Chondrocyte (in vitro differentiated cells): ENCODE measurements at regions not wholly inside any gene's neighbourhood (a gene's known extent, or its start where the extent isn't known, plus 50 kb on each side); places are given as distances from the start of the nearest gene placed in this dataset.

ENCODE experiments used
- DNase-seq: peaks from one replicate; pipeline ENCODE4 v3.0.0; 2021; ENCODE audit warnings: mixed read lengths, low spot score
- H3K27ac Mint-ChIP-seq: one replicate; pipeline ENCODE4 v1.8.0; 2021; ENCODE audit warnings: mild to moderate bottlenecking, moderate library complexity, mixed read lengths; ENCODE audit not compliant: unreplicated experiment
- H3K27me3 Mint-ChIP-seq: 2 replicates; pipeline ENCODE4 v1.8.0; 2021; ENCODE audit warnings: low read depth, mixed read lengths
- H3K36me3 Mint-ChIP-seq: 2 replicates; pipeline ENCODE4 v1.8.0; 2021; ENCODE audit warnings: low read depth, mixed read lengths
- H3K4me1 Mint-ChIP-seq: 2 replicates; pipeline ENCODE4 v1.8.0; 2021; ENCODE audit warnings: low read depth, mild to moderate bottlenecking, mixed read lengths
- H3K4me3 Mint-ChIP-seq: one replicate; pipeline ENCODE4 v1.8.0; 2021; ENCODE audit warnings: mild to moderate bottlenecking, moderate library complexity, mixed read lengths; ENCODE audit not compliant: unreplicated experiment
- H3K9me3 Mint-ChIP-seq: 2 replicates; pipeline ENCODE4 v1.8.0; 2021; ENCODE audit warnings: low read depth, mixed read lengths
- TF ChIP-seq, protein P1 (sequence below): fragments of 200-600 bp; sonication (generic); IDR thresholded peaks from 2 replicates; pipeline ENCODE4 v1.5.0; 2021; ENCODE audit warnings: antibody characterized with exemption, mild to moderate bottlenecking, moderate library complexity

DNA sequence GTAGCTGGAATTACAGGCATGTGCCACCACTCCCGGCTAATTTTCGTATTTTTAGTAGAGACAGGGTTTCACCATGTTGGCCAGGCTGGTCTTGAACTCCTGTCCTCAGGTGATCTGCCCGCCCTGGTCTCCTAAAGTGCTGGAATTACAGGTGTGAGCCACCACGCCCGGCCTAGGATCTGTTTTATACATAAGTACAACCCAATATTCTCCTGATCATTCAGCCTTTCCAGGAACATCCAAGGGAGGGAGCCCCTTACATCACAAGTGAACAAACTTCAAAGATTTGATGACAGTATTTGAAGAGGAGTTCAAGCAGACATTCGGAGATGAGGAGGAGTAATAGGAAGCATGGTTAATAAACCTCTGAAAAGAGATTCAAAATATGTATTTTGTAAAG lies 54.9 kb upstream of the RAB3GAP2 start:
- peaks cover 27% of the 10 kb centered on the region for H3K4me1 Mint-ChIP-seq

DNA sequence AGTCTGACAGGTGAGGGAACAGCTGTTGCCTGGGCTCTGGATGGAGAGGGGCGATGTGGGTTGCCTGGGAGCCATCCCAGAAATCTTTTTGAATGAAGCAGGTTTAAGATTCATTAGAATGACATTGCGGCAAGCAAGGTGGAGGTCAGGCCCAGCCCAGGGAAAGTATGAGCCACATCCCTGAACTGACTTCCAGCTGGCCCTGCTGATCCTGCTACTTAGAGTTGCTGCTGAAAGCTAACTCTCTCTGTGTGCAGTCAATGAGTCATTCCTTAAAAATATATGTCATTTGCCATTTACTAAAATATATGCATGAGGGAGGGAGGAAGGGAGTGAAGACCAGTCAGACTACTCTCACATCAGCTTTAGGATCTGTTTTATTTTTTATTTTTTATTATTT lies 54.3 kb upstream of the RAB3GAP2 start:
- peak overlapping the region; percentile 52 for H3K27ac Mint-ChIP-seq
- no peaks in the 10 kb centered on the region for H3K9me3 Mint-ChIP-seq
- no peak for DNase-seq
- H3K36me3 Mint-ChIP-seq = no peaks in the 10 kb centered on the region
- TF ChIP-seq, protein P1, sequence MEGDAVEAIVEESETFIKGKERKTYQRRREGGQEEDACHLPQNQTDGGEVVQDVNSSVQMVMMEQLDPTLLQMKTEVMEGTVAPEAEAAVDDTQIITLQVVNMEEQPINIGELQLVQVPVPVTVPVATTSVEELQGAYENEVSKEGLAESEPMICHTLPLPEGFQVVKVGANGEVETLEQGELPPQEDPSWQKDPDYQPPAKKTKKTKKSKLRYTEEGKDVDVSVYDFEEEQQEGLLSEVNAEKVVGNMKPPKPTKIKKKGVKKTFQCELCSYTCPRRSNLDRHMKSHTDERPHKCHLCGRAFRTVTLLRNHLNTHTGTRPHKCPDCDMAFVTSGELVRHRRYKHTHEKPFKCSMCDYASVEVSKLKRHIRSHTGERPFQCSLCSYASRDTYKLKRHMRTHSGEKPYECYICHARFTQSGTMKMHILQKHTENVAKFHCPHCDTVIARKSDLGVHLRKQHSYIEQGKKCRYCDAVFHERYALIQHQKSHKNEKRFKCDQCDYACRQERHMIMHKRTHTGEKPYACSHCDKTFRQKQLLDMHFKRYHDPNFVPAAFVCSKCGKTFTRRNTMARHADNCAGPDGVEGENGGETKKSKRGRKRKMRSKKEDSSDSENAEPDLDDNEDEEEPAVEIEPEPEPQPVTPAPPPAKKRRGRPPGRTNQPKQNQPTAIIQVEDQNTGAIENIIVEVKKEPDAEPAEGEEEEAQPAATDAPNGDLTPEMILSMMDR = no peak
- H3K4me3 Mint-ChIP-seq = no peak overlapping the region
- no peaks in the 10 kb centered on the region for H3K27me3 Mint-ChIP-seq
- H3K4me1 Mint-ChIP-seq = peaks cover 27% of the 10 kb centered on the region

More for the DNA sequence above, 54.9 kb upstream of the RAB3GAP2 start:
- Mint-ChIP-seq H3K9me3 (no peaks in the 10 kb centered on the region), H3K27me3 (no peaks in the 10 kb centered on the region), H3K36me3 (no peaks in the 10 kb centered on the region), H3K27ac (peak overlapping the region; percentile 24), H3K4me3 (no peak overlapping the region)
- DNase-seq = no peak
- TF ChIP-seq, protein P1 = no peak

DNA sequence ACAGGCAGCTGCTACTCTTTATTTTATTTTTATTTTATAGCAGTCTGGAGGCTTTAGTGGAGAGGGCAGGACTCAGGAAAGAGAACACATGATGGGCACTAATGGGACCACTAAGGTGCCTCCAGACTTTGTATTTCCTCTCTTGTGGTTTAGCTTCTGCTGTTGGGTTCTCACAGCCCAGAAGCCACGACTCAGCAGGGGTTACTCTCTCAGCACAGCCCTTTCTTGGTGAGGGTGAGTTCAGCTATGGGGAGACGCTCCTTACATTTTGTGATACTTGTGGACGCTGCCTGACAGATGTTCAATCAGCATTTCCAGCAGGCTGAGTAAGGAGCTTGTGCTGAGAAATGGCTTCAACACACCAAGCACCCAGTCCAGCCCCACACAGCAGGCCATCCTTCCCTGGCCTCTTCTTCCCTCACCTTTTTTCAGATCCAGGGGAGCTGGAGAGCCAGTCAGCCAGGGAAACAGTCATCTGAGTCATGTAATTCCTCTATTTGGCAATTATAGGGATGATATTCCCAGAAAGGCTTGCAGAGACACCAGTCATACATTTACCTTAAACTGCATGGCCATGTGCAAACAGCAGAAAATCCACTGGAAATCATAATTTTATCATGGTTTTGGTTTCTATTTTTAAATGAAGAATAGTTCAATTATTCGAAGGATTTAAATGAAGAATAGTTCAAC lies 53.2 kb upstream of the RAB3GAP2 start:
- DNase-seq = no peak
- H3K4me1 Mint-ChIP-seq = peaks cover 27% of the 10 kb centered on the region
- TF ChIP-seq, protein P1 = no peak
- H3K27me3 Mint-ChIP-seq = no peaks in the 10 kb centered on the region
- H3K9me3 Mint-ChIP-seq = no peaks in the 10 kb centered on the region
- H3K36me3 Mint-ChIP-seq = no peaks in the 10 kb centered on the region
- H3K27ac Mint-ChIP-seq = no peak overlapping the region
- H3K4me3 Mint-ChIP-seq = no peak overlapping the region

DNA sequence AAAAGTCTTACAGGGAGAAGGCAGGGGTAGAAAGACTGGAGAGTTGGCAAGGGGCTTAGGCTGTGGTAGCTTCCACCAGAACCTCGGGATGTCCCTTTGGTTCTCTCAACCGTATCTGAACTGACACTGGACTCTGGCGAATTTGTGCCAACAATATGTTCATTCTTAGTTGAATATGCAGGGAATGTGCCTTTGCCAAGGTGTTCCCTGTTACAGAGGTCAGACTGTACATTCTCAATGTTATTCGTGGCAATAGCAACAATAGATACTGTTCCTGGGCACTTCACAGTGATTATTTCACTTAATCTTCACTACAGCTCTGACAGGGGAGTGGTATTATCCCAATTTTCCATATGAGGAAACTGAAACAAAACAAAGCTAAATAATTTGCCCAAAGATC lies 51.5 kb upstream of the RAB3GAP2 start:
- Mint-ChIP-seq H3K27ac (no peak overlapping the region), H3K27me3 (no peaks in the 10 kb centered on the region), H3K4me3 (no peak overlapping the region), H3K36me3 (no peaks in the 10 kb centered on the region), H3K9me3 (no peaks in the 10 kb centered on the region), H3K4me1 (peaks cover 27% of the 10 kb centered on the region)
- no peak for DNase-seq
- TF ChIP-seq, protein P1 = no peak

DNA sequence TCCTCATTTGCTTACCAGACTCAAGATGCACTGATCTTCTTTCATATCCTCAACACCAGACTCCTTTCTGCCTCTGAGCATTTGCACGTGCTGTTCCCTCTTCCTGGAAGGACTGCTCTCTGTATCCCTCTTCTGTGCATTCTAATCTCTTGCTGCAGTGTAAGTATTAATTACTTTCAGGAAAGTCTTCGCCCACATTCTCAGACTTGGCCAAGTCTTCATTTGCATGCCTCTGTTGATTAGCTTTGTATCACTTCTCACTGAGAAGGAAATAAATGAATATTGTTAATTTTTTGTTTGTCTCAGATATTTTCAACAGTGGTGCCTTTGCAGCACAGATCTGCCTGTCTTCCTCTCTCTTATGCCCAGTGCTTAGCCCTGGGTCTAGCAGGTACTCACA lies 50.3 kb upstream of the RAB3GAP2 start:
- Mint-ChIP-seq H3K27me3 (no peaks in the 10 kb centered on the region), H3K9me3 (no peaks in the 10 kb centered on the region), H3K36me3 (no peaks in the 10 kb centered on the region), H3K4me3 (no peak overlapping the region), H3K4me1 (peaks cover 27% of the 10 kb centered on the region), H3K27ac (no peak overlapping the region)
- TF ChIP-seq, protein P1 = no peak
- DNase-seq = no peak
